C4-2B (cell line): ENCODE measurements at regions not wholly inside any gene's neighbourhood (a gene's known extent, or its start where the extent isn't known, plus 50 kb on each side); places are given as distances from the start of the nearest gene placed in this dataset.

Source experiments
- ZFX ChIP-seq: fragments of 450-650 bp; IDR thresholded peaks from 2 replicates; pipeline ENCODE4 v1.6.1; 2017
- TF ChIP-seq, protein P1 (sequence below): fragments of 450-650 bp; conservative IDR thresholded peaks from 2 replicates; pipeline ENCODE4 v1.5.1; 2017; ENCODE audit warnings: mild to moderate bottlenecking

DNA sequence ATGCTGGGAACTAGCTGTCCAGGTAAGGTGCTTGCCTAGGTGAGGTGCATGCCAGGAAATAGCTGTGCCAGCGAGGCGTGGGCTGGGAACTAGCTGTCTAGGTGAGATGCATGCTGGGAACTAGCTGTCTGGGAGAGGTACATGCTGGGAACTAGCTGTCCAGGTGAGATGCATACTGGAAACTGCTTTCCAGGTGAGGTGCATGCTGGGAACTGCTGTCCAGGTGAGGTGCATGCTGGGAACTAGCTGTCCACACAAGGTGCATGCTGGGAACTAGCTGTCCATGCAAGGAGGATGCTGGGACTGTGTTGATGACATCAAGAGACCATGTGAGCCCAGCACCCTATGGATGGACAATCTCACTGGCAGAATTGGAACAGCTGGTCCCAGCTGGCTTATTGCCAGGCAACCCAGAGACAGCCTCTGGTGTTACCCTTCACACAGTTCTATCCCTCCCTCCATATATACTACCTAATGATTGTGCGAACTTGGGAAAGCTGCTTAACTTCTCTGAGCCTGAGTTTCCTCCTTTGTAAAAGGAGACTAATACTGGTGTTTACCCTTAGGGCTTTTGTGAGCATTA lies 479.9 kb upstream of the RBFOX1 start:
- TF ChIP-seq, protein P1, sequence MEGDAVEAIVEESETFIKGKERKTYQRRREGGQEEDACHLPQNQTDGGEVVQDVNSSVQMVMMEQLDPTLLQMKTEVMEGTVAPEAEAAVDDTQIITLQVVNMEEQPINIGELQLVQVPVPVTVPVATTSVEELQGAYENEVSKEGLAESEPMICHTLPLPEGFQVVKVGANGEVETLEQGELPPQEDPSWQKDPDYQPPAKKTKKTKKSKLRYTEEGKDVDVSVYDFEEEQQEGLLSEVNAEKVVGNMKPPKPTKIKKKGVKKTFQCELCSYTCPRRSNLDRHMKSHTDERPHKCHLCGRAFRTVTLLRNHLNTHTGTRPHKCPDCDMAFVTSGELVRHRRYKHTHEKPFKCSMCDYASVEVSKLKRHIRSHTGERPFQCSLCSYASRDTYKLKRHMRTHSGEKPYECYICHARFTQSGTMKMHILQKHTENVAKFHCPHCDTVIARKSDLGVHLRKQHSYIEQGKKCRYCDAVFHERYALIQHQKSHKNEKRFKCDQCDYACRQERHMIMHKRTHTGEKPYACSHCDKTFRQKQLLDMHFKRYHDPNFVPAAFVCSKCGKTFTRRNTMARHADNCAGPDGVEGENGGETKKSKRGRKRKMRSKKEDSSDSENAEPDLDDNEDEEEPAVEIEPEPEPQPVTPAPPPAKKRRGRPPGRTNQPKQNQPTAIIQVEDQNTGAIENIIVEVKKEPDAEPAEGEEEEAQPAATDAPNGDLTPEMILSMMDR: no peak
- TF ChIP-seq ZFX: no peak
